IMR-90 (cell line): ENCODE measurements at regions not wholly inside any gene's neighbourhood (a gene's known extent, or its start where the extent isn't known, plus 50 kb on each side); places are given as distances from the start of the nearest gene placed in this dataset.
A peak's percentile ranks its signal among the peaks of the same experiment; 100 is the strongest.

Source experiments
- ATAC-seq: fragments of 200-7000 bp; cut with Tn5 transposase; 2 replicates; pipeline ENCODE4 v1.9.1; 2020; ENCODE audit warnings: low read depth, mild to moderate bottlenecking, moderate library complexity
- BruUV-seq: library from RNA; stranded (reverse); fragments of 400-500 nt; replicated peaks from 2 replicates; lab custom pipeline; 2021; lab: Mats Ljungman, UMichigan
- CTCF ChIA-PET: fragments of 300-600 bp; formaldehyde crosslinking; extraction: SDS; loops from one replicate; lab custom pipeline; 2021; ENCODE audit warnings: antibody characterized with exemption; lab: Yijun Ruan, JAX
- POLR2A ChIA-PET: fragments of 300-600 bp; sonication (Branson Sonifier 250); formaldehyde crosslinking; loops from one replicate; lab custom pipeline; 2022; ENCODE audit warnings: antibody characterized with exemption; ENCODE audit not compliant: unreplicated experiment; lab: Charles Lee
- DNase-seq: peaks from one replicate; pipeline ENCODE4 v3.0.0; 2013
- H2AFZ ChIP-seq: replicated peaks from 2 replicates; pipeline ENCODE3; 2013; ENCODE audit warnings: low read length, mild to moderate bottlenecking; ENCODE audit not compliant: poor library complexity
- H2AK5ac ChIP-seq: 2 replicates; pipeline ENCODE4 v1.6.1; 2013; ENCODE audit warnings: low read depth, low read length, inconsistent platforms
- H2AK9ac ChIP-seq: replicated peaks from 2 replicates; pipeline ENCODE3; 2013; ENCODE audit warnings: mild to moderate bottlenecking, low read depth, low read length, moderate library complexity; ENCODE audit not compliant: poor library complexity
- H2BK120ac ChIP-seq: 2 replicates; pipeline ENCODE4 v1.6.1; 2013; ENCODE audit warnings: low read depth, low read length, inconsistent platforms
- H2BK15ac ChIP-seq: 3 replicates; pipeline ENCODE4 v1.6.1; 2013; ENCODE audit warnings: low read depth, low read length, inconsistent platforms
- H2BK20ac ChIP-seq: 2 replicates; pipeline ENCODE4 v1.6.1; 2013; ENCODE audit warnings: low read depth, mild to moderate bottlenecking, inconsistent platforms, low read length, moderate library complexity
- H2BK5ac ChIP-seq: 2 replicates; pipeline ENCODE4 v1.6.1; 2013; ENCODE audit warnings: mild to moderate bottlenecking, low read depth, low read length, inconsistent platforms; ENCODE audit not compliant: poor library complexity, severe bottlenecking
- H3K14ac ChIP-seq: replicated peaks from 2 replicates; pipeline ENCODE4 v1.6.1; 2013; ENCODE audit warnings: low read depth, low read length, inconsistent platforms
- H3K18ac ChIP-seq: 2 replicates; pipeline ENCODE4 v1.6.1; 2013; ENCODE audit warnings: low read depth, low read length, control low read depth
- H3K23ac ChIP-seq: 2 replicates; pipeline ENCODE4 v1.6.1; 2013; ENCODE audit warnings: low read depth, low read length, inconsistent platforms
- H3K27ac ChIP-seq: 2 replicates; pipeline ENCODE4 v1.5.1; 2013; ENCODE audit warnings: mild to moderate bottlenecking, control low read depth, low read length; ENCODE audit not compliant: insufficient read depth
- H3K27me3 ChIP-seq: 2 replicates; pipeline ENCODE4 v1.6.1; 2013; ENCODE audit warnings: low read length; ENCODE audit not compliant: control insufficient read depth, insufficient read depth
- H3K36me3 ChIP-seq: 2 replicates; pipeline ENCODE4 v1.6.1; 2013; ENCODE audit warnings: low read length, mixed read lengths; ENCODE audit not compliant: control insufficient read depth, insufficient read depth
- H3K4ac ChIP-seq: 2 replicates; pipeline ENCODE4 v1.6.1; 2013; ENCODE audit warnings: low read depth, low read length, inconsistent platforms
- H3K4me1 ChIP-seq: 2 replicates; pipeline ENCODE4 v1.6.1; 2013; ENCODE audit warnings: low read length, mixed read lengths; ENCODE audit not compliant: control insufficient read depth, insufficient read depth
- H3K4me2 ChIP-seq: 2 replicates; pipeline ENCODE4 v1.6.1; 2013; ENCODE audit warnings: low read depth, mild to moderate bottlenecking, control low read depth, low read length, moderate library complexity
- H3K4me3 ChIP-seq: 2 replicates; pipeline ENCODE4 v1.5.1; 2013; ENCODE audit warnings: low read depth, mild to moderate bottlenecking, control low read depth, low read length, moderate library complexity; ENCODE audit not compliant: insufficient read depth
- H3K56ac ChIP-seq: 2 replicates; pipeline ENCODE4 v1.6.1; 2013; ENCODE audit warnings: low read length, inconsistent platforms; ENCODE audit not compliant: insufficient read depth; ENCODE audit errors: extremely low read depth
- H3K79me1 ChIP-seq, 2 experiments: 2 replicates each; pipeline ENCODE4 v1.6.1; 2013; ENCODE audit warnings: low read length in 2 of 2, inconsistent platforms in 1 of 2, low read depth in 1 of 2
- H3K9ac ChIP-seq: 2 replicates; pipeline ENCODE4 v1.6.1; 2013; ENCODE audit warnings: low read depth, low read length, control low read depth
- H3K9me1 ChIP-seq: 2 replicates; pipeline ENCODE4 v1.6.1; 2013; ENCODE audit warnings: low read length, inconsistent platforms; ENCODE audit not compliant: insufficient read depth
- H3K9me3 ChIP-seq: 2 replicates; pipeline ENCODE4 v1.6.1; 2013; ENCODE audit warnings: low read length; ENCODE audit not compliant: control insufficient read depth, insufficient read depth
- H4K20me1 ChIP-seq: 2 replicates; pipeline ENCODE4 v1.6.1; 2013; ENCODE audit warnings: low read length, inconsistent platforms; ENCODE audit not compliant: insufficient read depth
- H4K5ac ChIP-seq: 2 replicates; pipeline ENCODE4 v1.6.1; 2013; ENCODE audit warnings: mild to moderate bottlenecking, low read depth, low read length, control low read depth
- H4K8ac ChIP-seq, 2 experiments: 2 replicates each; pipeline ENCODE4 v1.6.1; 2013; ENCODE audit warnings: low read depth in 2 of 2, low read length in 2 of 2, control low read depth in 1 of 2, inconsistent platforms in 1 of 2
- H4K91ac ChIP-seq: 2 replicates; pipeline ENCODE4 v1.6.1; 2013; ENCODE audit warnings: low read depth, low read length, inconsistent platforms; ENCODE audit not compliant: insufficient read depth
- BHLHE40 ChIP-seq: fragments of 150-350 bp; IDR thresholded peaks from 2 replicates; pipeline ENCODE4 v1.6.1; 2016; ENCODE audit warnings: mild to moderate bottlenecking, low read depth, low read length
- CEBPB ChIP-seq: IDR thresholded peaks from 2 replicates; pipeline ENCODE4 v1.6.1; 2012; ENCODE audit warnings: low read depth, low read length, improper control_type of control experiment
- FOS ChIP-seq: fragments of 150-350 bp; IDR thresholded peaks from 2 replicates; pipeline ENCODE4 v1.6.1; 2016; ENCODE audit warnings: low read depth, low read length
- MAFK ChIP-seq: IDR thresholded peaks from 2 replicates; pipeline ENCODE4 v1.6.1; 2012; ENCODE audit warnings: low read depth, low read length, improper control_type of control experiment
- POLR2A ChIP-seq: IDR thresholded peaks from 2 replicates; pipeline ENCODE4 v1.6.1; 2012; ENCODE audit warnings: mild to moderate bottlenecking, low read depth, low read length
- RAD21 ChIP-seq: IDR thresholded peaks from 2 replicates; pipeline ENCODE4 v1.6.1; 2012; ENCODE audit warnings: low read length, improper control_type of control experiment
- RCOR1 ChIP-seq: IDR thresholded peaks from 2 replicates; pipeline ENCODE4 v1.6.1; 2012; ENCODE audit warnings: mild to moderate bottlenecking, low read length, improper control_type of control experiment; ENCODE audit not compliant: insufficient replicate concordance
- SMC3 ChIP-seq: fragments of 150-350 bp; IDR thresholded peaks from 2 replicates; pipeline ENCODE4 v1.6.1; 2016; ENCODE audit warnings: low read depth, mild to moderate bottlenecking, antibody characterized with exemption, low read length, moderate library complexity
- USF2 ChIP-seq: fragments of 150-350 bp; IDR thresholded peaks from 2 replicates; pipeline ENCODE4 v1.6.1; 2017; ENCODE audit warnings: mild to moderate bottlenecking, antibody characterized with exemption, low read length, low read depth
- WGBS, 2 experiments: methylation state at CpG; one replicate each; pipeline versions ENCODE4 v1.1.5 to v1.1.7; 2013; ENCODE audit warnings: missing lambda C conversion rate in 2 of 2; ENCODE audit not compliant: insufficient read length in 1 of 2; ENCODE audit errors: extremely low coverage in 2 of 2; 5-methylcytosine and 5-hydroxymethylcytosine counted together
- dilution Hi-C: fragments of 300-500 bp; cut with HindIII; formaldehyde crosslinking; loops from one replicate; pipeline ENCODE4 v1.14.3; 2018; ENCODE audit warnings: low sequenced_read_pairs; ENCODE audit not compliant: unreplicated experiment
- in situ Hi-C: fragments of 300-500 bp; cut with MboI; formaldehyde crosslinking; loops from 3 replicates; pipeline ENCODE4 v1.14.3; 2019; ENCODE audit warnings: low sequenced_read_pairs, inconsistent platforms, mixed read lengths
- intact Hi-C: fragments of 100-400 bp; cut with micrococcal nuclease; formaldehyde crosslinking; loops from 2 replicates; pipeline ENCODE4 v1.10.0; 2022

GRCh38 chr12:65728848-65729793 is 95.2 kb upstream of the HMGA2 start:
- peaks cover 13% of the 10 kb centered on the region for H3K27me3 ChIP-seq
- no TSS peak for BruUV-seq
- dilution Hi-C loops (no loop called here), intact Hi-C loops (loop anchor here (10.0 kb wide), 1 partner anchor 834 kb away; no protein-coding TSS in a partner anchor), in situ Hi-C loops (no loop called here)
- no peaks in the 10 kb centered on the region; the same call in 1 of the 2 replicates for H3K9me1 ChIP-seq
- H3K27ac ChIP-seq: no peak overlapping the region; the same call in 1 of the 2 replicates
- H2AFZ ChIP-seq: peak overlapping the region; percentile 95
- H3K4me2 ChIP-seq: peak overlapping the region; percentile 97
- H3K14ac ChIP-seq: peak overlapping the region; percentile 14; the same call in 1 of the 2 replicates
- H3K9me3 ChIP-seq: no peaks in the 10 kb centered on the region
- H2BK5ac ChIP-seq: no peak overlapping the region
- TF ChIP-seq BHLHE40 (no peak), MAFK (no peak), FOS (no peak), RAD21 (no peak), SMC3 (no peak), USF2 (no peak), CEBPB (no peak), RCOR1 (no peak), POLR2A (no peak)
- H3K4me1 ChIP-seq: no peaks in the 10 kb centered on the region
- peak overlapping the region; percentile 28; the same call in 1 of the 2 replicates for H4K91ac ChIP-seq
- peak overlapping the region; percentile 0; the same call in 1 of the 2 replicates for H3K9ac ChIP-seq
- peak overlapping the region; percentile 60 for H3K4ac ChIP-seq
- ATAC-seq: peak; percentile 78
- no peaks in the 10 kb centered on the region for H3K79me1 ChIP-seq
- H4K5ac ChIP-seq: no peak overlapping the region
- H2BK120ac ChIP-seq: peak overlapping the region; percentile 71; the same call in 1 of the 2 replicates
- H2BK15ac ChIP-seq: peak overlapping the region; percentile 32; the same call in 1 of the 3 replicates
- CTCF ChIA-PET: interaction anchor here (0.6 kb wide), 1 partner anchor 75 kb away, joined by 3 read pairs; no protein-coding TSS in a partner anchor
- no peak overlapping the region for H3K56ac ChIP-seq
- H4K8ac ChIP-seq: peak overlapping the region in 1 of 2 experiments; percentile 29; a peak in 1 of 4 replicates
- H2BK20ac ChIP-seq: peak overlapping the region; percentile 66
- H3K4me3 ChIP-seq: peak overlapping the region; percentile 53
- H3K18ac ChIP-seq: no peak overlapping the region
- POLR2A ChIA-PET: no interaction called here
- H4K20me1 ChIP-seq: no peaks in the 10 kb centered on the region
- DNase-seq: peak; percentile 5
- peak overlapping the region; percentile 83 for H2AK9ac ChIP-seq
- 3% methylated on average over 30 of the region's 66 CpGs; no CpG with 5 or more reads in 1 of the 2 experiments for WGBS, 2 experiments
- peak overlapping the region; percentile 88 for H3K23ac ChIP-seq
- H3K36me3 ChIP-seq: no peaks in the 10 kb centered on the region
- H2AK5ac ChIP-seq: no peak overlapping the region; the same call in 1 of the 2 replicates
